IPS DF 6.9 (cell line): ENCODE measurements at regions not wholly inside any gene's neighbourhood (a gene's known extent, or its start where the extent isn't known, plus 50 kb on each side); places are given as distances from the start of the nearest gene placed in this dataset.

ENCODE experiments used
- DNase-seq: peaks from one replicate; pipeline ENCODE4 v3.0.0-alpha.2; 2013; ENCODE audit warnings: low read depth, low spot score
- H3K27ac ChIP-seq: one replicate; pipeline ENCODE4 v1.5.1; 2013; ENCODE audit warnings: low read length, control low read depth
- H3K27me3 ChIP-seq: 2 replicates; pipeline ENCODE4 v1.6.1; 2013; ENCODE audit warnings: mild to moderate bottlenecking, low read length; ENCODE audit not compliant: control insufficient read depth, insufficient read depth
- H3K36me3 ChIP-seq: 2 replicates; pipeline ENCODE4 v1.6.1; 2013; ENCODE audit warnings: low read length; ENCODE audit not compliant: control insufficient read depth, insufficient read depth
- H3K4me1 ChIP-seq: 2 replicates; pipeline ENCODE4 v1.6.1; 2013; ENCODE audit warnings: low read length; ENCODE audit not compliant: control insufficient read depth, insufficient read depth
- H3K4me3 ChIP-seq: 2 replicates; pipeline ENCODE4 v1.5.1; 2013; ENCODE audit warnings: mild to moderate bottlenecking, low read length
- H3K9me3 ChIP-seq: 2 replicates; pipeline ENCODE4 v1.6.1; 2013; ENCODE audit warnings: low read length, inconsistent platforms; ENCODE audit not compliant: control insufficient read depth, insufficient read depth
- WGBS: extraction: QIAGEN DNeasy Blood & Tissue Kit; methylation state at CpG from one replicate; pipeline ENCODE4 v1.1.7; 2013; ENCODE audit warnings: mixed read lengths, missing lambda C conversion rate; ENCODE audit not compliant: insufficient read length, insufficient coverage; 5-methylcytosine and 5-hydroxymethylcytosine counted together

DNA sequence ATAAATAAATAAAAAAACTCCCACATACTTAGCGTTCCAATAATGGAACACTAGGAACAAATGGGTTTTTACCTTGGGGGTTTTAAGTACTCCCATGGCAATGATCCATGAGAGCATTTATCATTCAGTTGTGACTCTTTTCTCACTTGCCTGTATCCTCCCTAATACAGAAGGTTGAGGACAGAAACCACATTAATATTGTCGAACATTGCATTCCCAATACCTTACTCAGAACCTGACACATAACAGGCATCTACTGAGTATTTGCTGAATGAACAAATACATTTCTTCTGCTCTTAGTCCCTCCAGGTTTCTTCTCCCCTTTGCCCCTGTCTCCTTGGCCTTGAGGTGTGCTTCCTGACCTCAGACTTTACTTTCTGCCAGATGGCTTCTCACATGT lies 175.9 kb downstream of the CEMIP2 start:
- WGBS: no CpG with 5 or more reads among the region's 2 CpGs
- Histone ChIP-seq H3K4me1 (no peaks in the 10 kb centered on the region; the same call in 1 of the 2 replicates), H3K9me3 (no peaks in the 10 kb centered on the region), H3K27ac (no peak overlapping the region), H3K36me3 (no peaks in the 10 kb centered on the region; the same call in 1 of the 2 replicates), H3K27me3 (no peaks in the 10 kb centered on the region), H3K4me3 (no peak overlapping the region)
- no peak for DNase-seq

GRCh38 chr9:71590362-71590761 lies 178.0 kb downstream of the CEMIP2 start:
- WGBS: no CpG with 5 or more reads among the region's 3 CpGs
- H3K9me3 ChIP-seq: no peaks in the 10 kb centered on the region
- H3K4me3 ChIP-seq: no peak overlapping the region
- H3K27ac ChIP-seq: no peak overlapping the region
- DNase-seq: no peak
- no peaks in the 10 kb centered on the region for H3K4me1 ChIP-seq
- no peaks in the 10 kb centered on the region for H3K27me3 ChIP-seq
- no peaks in the 10 kb centered on the region; the same call in 1 of the 2 replicates for H3K36me3 ChIP-seq

- H3K4me3 ChIP-seq: no peak overlapping the region
- DNase-seq: no peak
- no CpG with 5 or more reads among the region's 6 CpGs for WGBS
- H3K27me3 ChIP-seq: no peaks in the 10 kb centered on the region
- H3K36me3 ChIP-seq: no peaks in the 10 kb centered on the region; the same call in 1 of the 2 replicates
- H3K4me1 ChIP-seq: no peaks in the 10 kb centered on the region
- no peak overlapping the region for H3K27ac ChIP-seq
- H3K9me3 ChIP-seq: no peaks in the 10 kb centered on the region
These were observed 178.7 kb downstream of the CEMIP2 start for GRCh38 chr9:71589612-71590011.

DNA sequence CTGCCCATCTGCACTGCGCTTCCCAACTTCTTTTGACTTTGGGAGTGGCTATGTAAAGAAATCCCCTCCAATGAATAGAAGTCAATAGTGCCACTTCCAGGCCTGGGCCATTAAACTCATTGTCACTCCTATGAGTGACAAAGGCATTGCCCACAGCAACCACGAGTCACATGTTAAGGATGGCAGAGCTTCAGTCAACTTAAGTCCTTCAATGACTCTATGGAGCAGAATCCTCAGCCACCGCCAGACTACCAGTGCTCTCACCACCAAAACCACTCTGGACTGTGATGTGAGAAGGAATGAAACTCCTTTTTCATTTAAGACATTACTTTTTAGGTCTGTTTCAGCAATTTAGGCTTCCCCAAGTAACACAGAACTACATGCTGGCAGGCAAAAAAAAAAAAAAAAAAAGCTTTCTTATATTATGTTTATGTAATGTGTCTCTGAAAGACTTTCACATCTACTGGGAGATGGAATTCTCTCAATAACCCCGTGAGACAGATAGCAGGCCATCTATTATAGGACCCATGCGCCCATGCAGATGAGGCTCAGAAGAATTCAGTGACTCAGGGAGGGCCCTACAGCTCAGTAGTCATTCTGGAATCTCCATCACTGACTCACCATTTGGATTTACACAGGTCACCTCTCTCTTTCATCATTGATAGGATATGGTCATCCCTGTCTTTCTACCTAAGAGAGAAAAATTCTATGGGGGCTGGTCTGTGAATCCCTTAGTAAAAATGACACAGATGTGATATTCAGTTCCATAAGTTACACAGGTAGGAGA lies 180.5 kb downstream of the CEMIP2 start:
- no CpG with 5 or more reads among the region's 5 CpGs for WGBS
- Histone ChIP-seq H3K36me3 (no peaks in the 10 kb centered on the region), H3K9me3 (no peaks in the 10 kb centered on the region), H3K4me1 (no peaks in the 10 kb centered on the region), H3K27ac (no peak overlapping the region), H3K27me3 (no peaks in the 10 kb centered on the region), H3K4me3 (no peak overlapping the region)
- DNase-seq: no peak

GRCh38 chr9:71583792-71584191 lies 184.5 kb downstream of the CEMIP2 start:
- no peak for DNase-seq
- no peaks in the 10 kb centered on the region for H3K36me3 ChIP-seq
- no CpG with 5 or more reads among the region's 1 CpG for WGBS
- H3K27me3 ChIP-seq: no peaks in the 10 kb centered on the region
- no peaks in the 10 kb centered on the region for H3K9me3 ChIP-seq
- H3K27ac ChIP-seq: no peak overlapping the region
- H3K4me1 ChIP-seq: peaks cover 2% of the 10 kb centered on the region; the same call in 1 of the 2 replicates
- no peak overlapping the region for H3K4me3 ChIP-seq

DNA sequence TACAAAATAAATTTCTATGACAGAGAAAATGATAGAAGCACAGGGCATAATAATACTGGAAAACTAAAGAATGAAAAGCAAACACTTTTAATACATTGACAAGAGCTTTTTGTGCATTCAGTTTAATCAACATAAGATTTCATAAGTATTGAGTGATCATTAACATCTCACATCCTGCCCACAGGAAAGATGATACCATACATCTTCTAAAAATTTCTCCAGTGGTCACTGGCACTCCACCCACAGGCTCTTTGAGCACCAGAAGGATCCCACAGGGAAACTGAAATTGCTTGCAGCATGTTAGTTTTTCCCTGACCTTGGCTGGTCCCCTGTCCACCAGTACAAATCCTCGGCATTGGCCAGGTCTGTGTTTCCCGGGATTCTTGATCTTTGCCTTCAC lies 186.0 kb downstream of the CEMIP2 start:
- Histone ChIP-seq H3K4me3 (no peak overlapping the region), H3K36me3 (no peaks in the 10 kb centered on the region), H3K4me1 (peaks cover 2% of the 10 kb centered on the region; the same call in 1 of the 2 replicates), H3K27ac (no peak overlapping the region), H3K27me3 (no peaks in the 10 kb centered on the region), H3K9me3 (no peaks in the 10 kb centered on the region)
- no peak for DNase-seq
- WGBS: no CpG with 5 or more reads among the region's 2 CpGs

- WGBS: no CpG with 5 or more reads among the region's 2 CpGs
- no peak overlapping the region for H3K4me3 ChIP-seq
- no peak for DNase-seq
- H3K27me3 ChIP-seq: no peaks in the 10 kb centered on the region
- H3K4me1 ChIP-seq: peaks cover 2% of the 10 kb centered on the region; the same call in 1 of the 2 replicates
- H3K36me3 ChIP-seq: no peaks in the 10 kb centered on the region
- no peaks in the 10 kb centered on the region for H3K9me3 ChIP-seq
- H3K27ac ChIP-seq: no peak overlapping the region
These were observed 187.2 kb downstream of the CEMIP2 start for GRCh38 chr9:71581101-71581500.

- Histone ChIP-seq H3K27me3 (no peaks in the 10 kb centered on the region), H3K27ac (no peak overlapping the region), H3K9me3 (no peaks in the 10 kb centered on the region), H3K36me3 (no peaks in the 10 kb centered on the region), H3K4me1 (no peaks in the 10 kb centered on the region), H3K4me3 (no peak overlapping the region)
- WGBS: no CpG with 5 or more reads among the region's 4 CpGs
- no peak for DNase-seq
These were observed 197.1 kb downstream of the CEMIP2 start for GRCh38 chr9:71571186-71571585.

DNA sequence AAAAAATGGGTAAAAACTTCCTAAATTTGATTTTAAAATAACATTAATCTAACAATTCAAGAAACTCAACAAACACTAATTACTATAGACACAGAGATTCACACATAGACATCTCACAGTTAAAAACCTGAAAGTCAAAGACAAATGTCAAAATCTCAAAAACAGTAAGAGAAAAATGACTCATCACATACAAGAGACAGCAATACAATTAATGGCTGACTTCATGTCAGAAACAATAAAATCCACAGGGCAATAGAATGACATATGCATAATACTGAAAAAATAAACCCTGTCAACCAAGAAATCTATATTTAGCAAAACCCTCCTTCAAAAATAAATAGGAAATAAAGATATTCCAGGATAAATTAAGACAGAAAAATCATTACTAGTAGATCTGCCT lies 200.4 kb downstream of the CEMIP2 start:
- Histone ChIP-seq H3K4me3 (no peak overlapping the region), H3K27me3 (no peaks in the 10 kb centered on the region), H3K4me1 (no peaks in the 10 kb centered on the region), H3K36me3 (no peaks in the 10 kb centered on the region), H3K9me3 (no peaks in the 10 kb centered on the region), H3K27ac (no peak overlapping the region)
- DNase-seq: no peak

- no peaks in the 10 kb centered on the region for H3K9me3 ChIP-seq
- no peaks in the 10 kb centered on the region for H3K4me1 ChIP-seq
- no peak overlapping the region for H3K27ac ChIP-seq
- no peak overlapping the region for H3K4me3 ChIP-seq
- DNase-seq: peak; percentile 22
- WGBS: no CpG with 5 or more reads among the region's 4 CpGs
- H3K27me3 ChIP-seq: no peaks in the 10 kb centered on the region
- no peaks in the 10 kb centered on the region for H3K36me3 ChIP-seq
These were observed 206.2 kb downstream of the CEMIP2 start for GRCh38 chr9:71562140-71562539.

GRCh38 chr9:71557310-71557709 lies 211.0 kb downstream of the CEMIP2 start:
- Histone ChIP-seq H3K36me3 (no peaks in the 10 kb centered on the region), H3K27ac (no peak overlapping the region), H3K4me1 (no peaks in the 10 kb centered on the region), H3K9me3 (no peaks in the 10 kb centered on the region), H3K4me3 (no peak overlapping the region), H3K27me3 (no peaks in the 10 kb centered on the region)
- no peak for DNase-seq
- WGBS: no CpG with 5 or more reads among the region's 2 CpGs
